ENCODE measurements at regions not wholly inside any gene's neighbourhood (a gene's known extent, or its start where the extent isn't known, plus 50 kb on each side); places are given as distances from the start of the nearest gene placed in this dataset.

DNA sequence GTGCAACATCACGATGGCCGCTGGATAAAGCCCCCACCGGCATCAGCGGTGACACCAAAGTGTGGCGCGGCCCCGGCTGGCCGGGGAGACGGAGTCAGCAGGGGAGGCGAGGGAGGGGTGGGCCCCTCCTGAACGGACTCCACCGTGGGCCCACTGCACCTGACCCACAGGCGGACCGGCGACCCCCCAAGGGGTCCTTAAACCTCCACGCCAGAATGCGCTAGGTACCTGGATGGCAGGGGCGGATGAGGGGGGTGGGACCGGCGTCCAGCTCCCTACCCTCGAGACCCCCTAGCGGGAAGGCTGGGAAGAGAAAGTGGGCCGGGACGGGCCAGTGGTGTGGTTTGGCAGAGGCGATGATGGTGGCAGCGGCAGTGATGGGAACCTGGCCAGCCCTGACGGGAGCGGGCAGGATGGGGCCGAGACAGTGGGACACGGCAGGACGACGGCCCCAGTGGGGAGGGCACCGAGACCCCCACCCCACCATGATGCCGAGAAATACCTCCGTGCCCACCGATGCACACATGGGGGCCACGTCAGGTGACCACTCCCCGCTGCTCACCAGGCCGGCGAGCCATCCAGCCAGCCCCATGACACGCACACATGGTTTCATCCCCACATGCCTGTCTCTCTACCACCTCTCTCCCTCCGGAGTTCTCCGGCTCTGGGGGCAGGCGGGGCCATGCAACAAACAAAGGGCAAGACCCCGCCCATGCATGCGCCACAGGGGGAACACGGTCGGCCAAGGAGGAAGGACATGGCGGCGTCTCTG, 771.9 kb upstream of the DEFB115 start:
- TF ChIP-seq POLR2A (IDR thresholded peaks at IDR 0.05; ENCODE audit: low read depth, low read length), result no peak
- TF ChIP-seq, protein P1, sequence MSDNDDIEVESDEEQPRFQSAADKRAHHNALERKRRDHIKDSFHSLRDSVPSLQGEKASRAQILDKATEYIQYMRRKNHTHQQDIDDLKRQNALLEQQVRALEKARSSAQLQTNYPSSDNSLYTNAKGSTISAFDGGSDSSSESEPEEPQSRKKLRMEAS (IDR thresholded peaks at IDR 0.05; ENCODE audit: insufficient read depth, insufficient read length), result no peak
- TF ChIP-seq GATA2 (IDR thresholded peaks at IDR 0.05; ENCODE audit: insufficient read depth, insufficient read length, low read depth, low read length), result no peak
- TF ChIP-seq, protein P2, sequence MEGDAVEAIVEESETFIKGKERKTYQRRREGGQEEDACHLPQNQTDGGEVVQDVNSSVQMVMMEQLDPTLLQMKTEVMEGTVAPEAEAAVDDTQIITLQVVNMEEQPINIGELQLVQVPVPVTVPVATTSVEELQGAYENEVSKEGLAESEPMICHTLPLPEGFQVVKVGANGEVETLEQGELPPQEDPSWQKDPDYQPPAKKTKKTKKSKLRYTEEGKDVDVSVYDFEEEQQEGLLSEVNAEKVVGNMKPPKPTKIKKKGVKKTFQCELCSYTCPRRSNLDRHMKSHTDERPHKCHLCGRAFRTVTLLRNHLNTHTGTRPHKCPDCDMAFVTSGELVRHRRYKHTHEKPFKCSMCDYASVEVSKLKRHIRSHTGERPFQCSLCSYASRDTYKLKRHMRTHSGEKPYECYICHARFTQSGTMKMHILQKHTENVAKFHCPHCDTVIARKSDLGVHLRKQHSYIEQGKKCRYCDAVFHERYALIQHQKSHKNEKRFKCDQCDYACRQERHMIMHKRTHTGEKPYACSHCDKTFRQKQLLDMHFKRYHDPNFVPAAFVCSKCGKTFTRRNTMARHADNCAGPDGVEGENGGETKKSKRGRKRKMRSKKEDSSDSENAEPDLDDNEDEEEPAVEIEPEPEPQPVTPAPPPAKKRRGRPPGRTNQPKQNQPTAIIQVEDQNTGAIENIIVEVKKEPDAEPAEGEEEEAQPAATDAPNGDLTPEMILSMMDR (IDR thresholded peaks at IDR 0.05; ENCODE audit: extremely low read depth in 1 of 2, insufficient read depth in 1 of 2, low read depth in 1 of 2, low read length in 2 of 2), result no peak
- no peak for TF ChIP-seq POLR2AphosphoS5 (IDR thresholded peaks at IDR 0.05; ENCODE audit: insufficient read depth, low read depth, low read length)
- TF ChIP-seq FOS (IDR thresholded peaks at IDR 0.05; ENCODE audit: borderline replicate concordance, insufficient read depth, low read length), result no peak

All from endothelial cell of umbilical vein (primary cell).